A549 (cell line): ENCODE measurements at regions not wholly inside any gene's neighbourhood (a gene's known extent, or its start where the extent isn't known, plus 50 kb on each side); places are given as distances from the start of the nearest gene placed in this dataset.

ENCODE experiments used
- ATAC-seq, 2 experiments: fragments of 200-7000 bp in 1 of 2; fragments of >200 bp in 1 of 2; cut with Nextera tagmentation in 1 of 2; cut with Tn5 transposase in 1 of 2; 3 replicates each; pipeline versions ENCODE4 v1.8.0 to v1.9.1; 2018 to 2020; ENCODE audit warnings: mild to moderate bottlenecking in 1 of 2, moderate library complexity in 1 of 2
- CTCF ChIA-PET: fragments of 300-600 bp; sonication (Branson Sonifier 250); formaldehyde crosslinking; extraction: SDS; loops from one replicate; lab custom pipeline; 2021; ENCODE audit warnings: antibody characterized with exemption, inconsistent platforms; lab: Yijun Ruan, JAX
- POLR2A ChIA-PET: fragments of 350-600 bp; formaldehyde crosslinking; extraction: SDS; loops from one replicate; lab custom pipeline; 2021; ENCODE audit warnings: antibody characterized with exemption, inconsistent platforms; lab: Yijun Ruan, JAX
- DNase-seq, 2 experiments: peaks; one replicate each; pipeline versions ENCODE4 v3.0.0 to v3.0.0-alpha.2; 2011 to 2016; ENCODE audit warnings: low read depth in 1 of 2, low spot score in 1 of 2
- FAIRE-seq: peaks from 2 replicates; lab custom pipeline; 2011; peaks lifted over from hg19 to GRCh38; lab: Jason Lieb, UNC
- H3K27ac ChIP-seq, 2 experiments: fragments of >200 bp; sonication (Bioruptor Twin); formaldehyde crosslinking; 3 replicates each; pipeline ENCODE4 v1.5.1; 2016 to 2017
- H3K4me1 ChIP-seq: fragments of >200 bp; sonication (Bioruptor Twin); formaldehyde crosslinking; 3 replicates; pipeline ENCODE4 v1.6.1; 2016
- H3K4me2 ChIP-seq: fragments of >200 bp; sonication (Bioruptor Twin); formaldehyde crosslinking; 3 replicates; pipeline ENCODE4 v1.6.1; 2016
- H3K4me3 ChIP-seq: fragments of >200 bp; sonication (Bioruptor Twin); formaldehyde crosslinking; 3 replicates; pipeline ENCODE4 v1.5.1; 2016
- H3K9me3 ChIP-seq: fragments of >200 bp; sonication (Bioruptor Twin); formaldehyde crosslinking; 3 replicates; pipeline ENCODE4 v1.6.1; 2016
- BHLHE40 ChIP-seq: IDR thresholded peaks from 2 replicates; pipeline ENCODE4 v1.6.1; 2012; ENCODE audit warnings: low read depth, low read length, inconsistent platforms
- CBX8 ChIP-seq: fragments of 200-600 bp; sonication (generic); IDR thresholded peaks from 2 replicates; pipeline ENCODE4 v1.6.1; 2016
- EHF ChIP-seq: fragments of 250-450 bp; sonication (Bioruptor Pico); IDR thresholded peaks from 2 replicates; pipeline ENCODE4 v1.5.0; 2020; ENCODE audit warnings: mild to moderate bottlenecking
- EP300 ChIP-seq, 2 experiments: fragments of >200 bp; sonication (Bioruptor Twin); formaldehyde crosslinking; IDR thresholded peaks; 2 replicates in 1 of 2; 3 replicates in 1 of 2; pipeline ENCODE4 v1.6.1; 2016 to 2017
- FOSB ChIP-seq: fragments of 250-450 bp; sonication (Bioruptor Pico); IDR thresholded peaks from 2 replicates; pipeline ENCODE4 v1.5.0; 2020; ENCODE audit warnings: mild to moderate bottlenecking, moderate library complexity
- KDM5A ChIP-seq: fragments of 200-600 bp; sonication (generic); IDR thresholded peaks from 2 replicates; pipeline ENCODE4 v1.6.1; 2016; ENCODE audit warnings: antibody characterized with exemption, mild to moderate bottlenecking
- MAFK ChIP-seq: fragments of 450-650 bp; IDR thresholded peaks from 2 replicates; pipeline ENCODE4 v1.6.1; 2014; ENCODE audit not compliant: partially characterized antibody
- MYC ChIP-seq: IDR thresholded peaks from 2 replicates; pipeline ENCODE4 v1.6.1; 2012; ENCODE audit warnings: mild to moderate bottlenecking, inconsistent platforms, low read length, improper control_type of control experiment, borderline replicate concordance
- NPAS2 ChIP-seq: fragments of 250-450 bp; sonication (Bioruptor Pico); IDR thresholded peaks from 2 replicates; pipeline ENCODE4 v1.8.0; 2022; ENCODE audit warnings: mild to moderate bottlenecking, moderate library complexity, borderline replicate concordance
- PHF8 ChIP-seq: fragments of 200-600 bp; sonication (generic); IDR thresholded peaks from 2 replicates; pipeline ENCODE4 v1.6.1; 2016; ENCODE audit warnings: low read depth, mild to moderate bottlenecking, antibody characterized with exemption, moderate library complexity, borderline replicate concordance
- RCOR1 ChIP-seq: fragments of 150-350 bp; IDR thresholded peaks from 2 replicates; pipeline ENCODE4 v1.6.1; 2014; ENCODE audit warnings: antibody characterized with exemption, low read length, low read depth
- RFX5 ChIP-seq: fragments of 450-650 bp; IDR thresholded peaks from 2 replicates; pipeline ENCODE4 v1.7.1; 2014; ENCODE audit warnings: antibody characterized with exemption, mild to moderate bottlenecking, moderate library complexity
- RNF2 ChIP-seq: fragments of 200-600 bp; sonication (generic); IDR thresholded peaks from 2 replicates; pipeline ENCODE4 v1.6.1; 2016; ENCODE audit warnings: low read depth, mild to moderate bottlenecking, antibody characterized with exemption, moderate library complexity, borderline replicate concordance
- SREBF2 ChIP-seq: fragments of 450-650 bp; IDR thresholded peaks from 2 replicates; pipeline ENCODE4 v1.6.1; 2014; ENCODE audit warnings: mild to moderate bottlenecking, moderate library complexity
- TP53 ChIP-seq: fragments of 250-450 bp; sonication (Bioruptor Pico); IDR thresholded peaks from 2 replicates; pipeline ENCODE4 v1.5.0; 2021; ENCODE audit warnings: mild to moderate bottlenecking, moderate library complexity
- ZC3H11A ChIP-seq: fragments of 450-650 bp; IDR thresholded peaks from 2 replicates; pipeline ENCODE4 v1.6.1; 2014; ENCODE audit warnings: antibody characterized with exemption, mild to moderate bottlenecking
- ZFP36 ChIP-seq: fragments of 450-650 bp; IDR thresholded peaks from 2 replicates; pipeline ENCODE4 v1.6.1; 2014; ENCODE audit warnings: borderline replicate concordance; ENCODE audit not compliant: partially characterized antibody
- ZSCAN20 ChIP-seq: fragments of 250-450 bp; sonication (Bioruptor Pico); IDR thresholded peaks from 2 replicates; pipeline ENCODE4 v1.8.0; 2022; ENCODE audit warnings: mild to moderate bottlenecking, moderate library complexity
- WGBS: methylation state at CpG from one replicate; pipeline ENCODE4 v1.1.6; 2017; ENCODE audit errors: missing lambda C conversion rate; 5-methylcytosine and 5-hydroxymethylcytosine counted together
- TF ChIP-seq, protein P1 (sequence below): IDR thresholded peaks from 2 replicates; pipeline ENCODE4 v1.6.1; 2012
- TF ChIP-seq, protein P2 (sequence below): fragments of >200 bp; sonication (Bioruptor Twin); formaldehyde crosslinking; IDR thresholded peaks from 3 replicates; pipeline ENCODE4 v1.6.1; 2016
- TF ChIP-seq, protein P3 (sequence below): fragments of 200-600 bp; sonication (generic); IDR thresholded peaks from 2 replicates; pipeline ENCODE4 v1.6.1; 2016; ENCODE audit warnings: antibody characterized with exemption, mild to moderate bottlenecking, moderate library complexity
- TF ChIP-seq, protein P4 (sequence below): fragments of >200 bp; sonication (Bioruptor Twin); formaldehyde crosslinking; IDR thresholded peaks from 3 replicates; pipeline ENCODE4 v1.5.1; 2016

DNA sequence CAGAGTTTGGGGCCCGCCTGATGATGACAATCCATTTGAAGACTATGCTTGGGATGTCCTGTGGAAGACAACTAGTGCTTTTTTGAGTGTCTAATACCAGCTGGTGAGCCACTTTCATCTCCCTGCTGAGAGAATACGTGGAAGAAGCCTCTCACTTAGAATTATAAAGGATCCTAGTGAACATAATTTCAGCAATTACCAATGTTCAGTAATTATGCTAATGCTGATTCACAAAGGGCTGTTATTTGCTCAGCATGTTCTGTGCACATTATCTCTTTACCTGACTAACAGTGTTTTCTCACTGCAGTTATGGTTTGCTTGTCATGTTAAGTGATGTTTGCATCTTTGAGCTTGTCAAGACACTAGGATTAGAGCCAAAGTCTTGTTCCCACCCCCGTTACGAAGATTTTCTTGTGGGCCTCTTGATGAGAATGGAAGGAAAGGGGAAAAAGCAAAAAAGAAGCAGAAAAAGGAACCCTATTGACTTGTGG, 282.1 kb upstream of the CHD6 start:
- Histone ChIP-seq H3K4me2 (no peak overlapping the region), H3K9me3 (no peaks in the 10 kb centered on the region), H3K4me1 (no peaks in the 10 kb centered on the region)
- CTCF ChIA-PET: no interaction called here
- no peak for ATAC-seq
- no peak for DNase-seq
- TF ChIP-seq CBX8: no peak
- TF ChIP-seq MYC: no peak
- TF ChIP-seq TP53: no peak
- TF ChIP-seq EHF: no peak
- TF ChIP-seq EP300 (IDR thresholded peaks at IDR 0.05): no peak
- TF ChIP-seq, protein P1, sequence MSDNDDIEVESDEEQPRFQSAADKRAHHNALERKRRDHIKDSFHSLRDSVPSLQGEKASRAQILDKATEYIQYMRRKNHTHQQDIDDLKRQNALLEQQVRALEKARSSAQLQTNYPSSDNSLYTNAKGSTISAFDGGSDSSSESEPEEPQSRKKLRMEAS: no peak
- TF ChIP-seq, protein P2, sequence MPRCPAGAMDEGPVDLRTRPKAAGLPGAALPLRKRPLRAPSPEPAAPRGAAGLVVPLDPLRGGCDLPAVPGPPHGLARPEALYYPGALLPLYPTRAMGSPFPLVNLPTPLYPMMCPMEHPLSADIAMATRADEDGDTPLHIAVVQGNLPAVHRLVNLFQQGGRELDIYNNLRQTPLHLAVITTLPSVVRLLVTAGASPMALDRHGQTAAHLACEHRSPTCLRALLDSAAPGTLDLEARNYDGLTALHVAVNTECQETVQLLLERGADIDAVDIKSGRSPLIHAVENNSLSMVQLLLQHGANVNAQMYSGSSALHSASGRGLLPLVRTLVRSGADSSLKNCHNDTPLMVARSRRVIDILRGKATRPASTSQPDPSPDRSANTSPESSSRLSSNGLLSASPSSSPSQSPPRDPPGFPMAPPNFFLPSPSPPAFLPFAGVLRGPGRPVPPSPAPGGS: no peak
- no peak for TF ChIP-seq ZFP36
- TF ChIP-seq PHF8: no peak
- no peak for TF ChIP-seq RFX5
- no peak for TF ChIP-seq NPAS2
- no peak for TF ChIP-seq KDM5A
- no peak for TF ChIP-seq ZSCAN20 (CRISPR knock-in tag)
- TF ChIP-seq RNF2: no peak
- no peak for TF ChIP-seq BHLHE40
- TF ChIP-seq, all 56 proteins: peak for 0
- no peak for FAIRE-seq
- no peak overlapping the region for H3K27ac ChIP-seq
- POLR2A ChIA-PET: no interaction called here
- no peak overlapping the region for H3K4me3 ChIP-seq
- WGBS: 2% methylated on average over 4 of the region's 4 CpGs

DNA sequence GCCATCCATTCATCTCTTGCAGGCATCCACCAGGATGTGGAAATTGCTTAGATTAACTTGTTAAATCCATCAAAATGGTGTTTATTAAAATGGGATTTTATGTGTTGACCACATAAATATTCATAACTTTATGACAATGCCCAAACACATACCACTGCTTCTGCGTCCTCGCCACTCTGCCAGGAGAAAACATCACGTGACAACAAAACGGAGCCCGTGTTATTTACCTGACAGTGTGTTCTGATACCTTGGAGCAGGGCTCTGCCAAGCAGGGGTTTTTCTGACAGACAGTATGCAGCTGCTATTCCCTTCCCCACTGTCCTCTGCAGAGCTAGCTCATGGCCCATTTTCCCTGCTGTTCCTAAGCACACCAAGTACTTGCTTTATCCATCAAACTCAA, 279.5 kb upstream of the CHD6 start:
- POLR2A ChIA-PET: no interaction called here
- 0% methylated on average over 5 of the region's 5 CpGs for WGBS
- DNase-seq (no peak), FAIRE-seq (no peak), ATAC-seq (no peak)
- no peak overlapping the region for H3K27ac ChIP-seq
- TF ChIP-seq, protein P3, sequence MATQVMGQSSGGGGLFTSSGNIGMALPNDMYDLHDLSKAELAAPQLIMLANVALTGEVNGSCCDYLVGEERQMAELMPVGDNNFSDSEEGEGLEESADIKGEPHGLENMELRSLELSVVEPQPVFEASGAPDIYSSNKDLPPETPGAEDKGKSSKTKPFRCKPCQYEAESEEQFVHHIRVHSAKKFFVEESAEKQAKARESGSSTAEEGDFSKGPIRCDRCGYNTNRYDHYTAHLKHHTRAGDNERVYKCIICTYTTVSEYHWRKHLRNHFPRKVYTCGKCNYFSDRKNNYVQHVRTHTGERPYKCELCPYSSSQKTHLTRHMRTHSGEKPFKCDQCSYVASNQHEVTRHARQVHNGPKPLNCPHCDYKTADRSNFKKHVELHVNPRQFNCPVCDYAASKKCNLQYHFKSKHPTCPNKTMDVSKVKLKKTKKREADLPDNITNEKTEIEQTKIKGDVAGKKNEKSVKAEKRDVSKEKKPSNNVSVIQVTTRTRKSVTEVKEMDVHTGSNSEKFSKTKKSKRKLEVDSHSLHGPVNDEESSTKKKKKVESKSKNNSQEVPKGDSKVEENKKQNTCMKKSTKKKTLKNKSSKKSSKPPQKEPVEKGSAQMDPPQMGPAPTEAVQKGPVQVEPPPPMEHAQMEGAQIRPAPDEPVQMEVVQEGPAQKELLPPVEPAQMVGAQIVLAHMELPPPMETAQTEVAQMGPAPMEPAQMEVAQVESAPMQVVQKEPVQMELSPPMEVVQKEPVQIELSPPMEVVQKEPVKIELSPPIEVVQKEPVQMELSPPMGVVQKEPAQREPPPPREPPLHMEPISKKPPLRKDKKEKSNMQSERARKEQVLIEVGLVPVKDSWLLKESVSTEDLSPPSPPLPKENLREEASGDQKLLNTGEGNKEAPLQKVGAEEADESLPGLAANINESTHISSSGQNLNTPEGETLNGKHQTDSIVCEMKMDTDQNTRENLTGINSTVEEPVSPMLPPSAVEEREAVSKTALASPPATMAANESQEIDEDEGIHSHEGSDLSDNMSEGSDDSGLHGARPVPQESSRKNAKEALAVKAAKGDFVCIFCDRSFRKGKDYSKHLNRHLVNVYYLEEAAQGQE: no peak
- TF ChIP-seq ZC3H11A (no peak), EP300 (IDR thresholded peaks at IDR 0.05) (no peak), PHF8 (no peak), RFX5 (no peak), FOSB (no peak), RCOR1 (no peak), MYC (no peak), MAFK (no peak), SREBF2 (no peak)
- TF ChIP-seq, protein P4, sequence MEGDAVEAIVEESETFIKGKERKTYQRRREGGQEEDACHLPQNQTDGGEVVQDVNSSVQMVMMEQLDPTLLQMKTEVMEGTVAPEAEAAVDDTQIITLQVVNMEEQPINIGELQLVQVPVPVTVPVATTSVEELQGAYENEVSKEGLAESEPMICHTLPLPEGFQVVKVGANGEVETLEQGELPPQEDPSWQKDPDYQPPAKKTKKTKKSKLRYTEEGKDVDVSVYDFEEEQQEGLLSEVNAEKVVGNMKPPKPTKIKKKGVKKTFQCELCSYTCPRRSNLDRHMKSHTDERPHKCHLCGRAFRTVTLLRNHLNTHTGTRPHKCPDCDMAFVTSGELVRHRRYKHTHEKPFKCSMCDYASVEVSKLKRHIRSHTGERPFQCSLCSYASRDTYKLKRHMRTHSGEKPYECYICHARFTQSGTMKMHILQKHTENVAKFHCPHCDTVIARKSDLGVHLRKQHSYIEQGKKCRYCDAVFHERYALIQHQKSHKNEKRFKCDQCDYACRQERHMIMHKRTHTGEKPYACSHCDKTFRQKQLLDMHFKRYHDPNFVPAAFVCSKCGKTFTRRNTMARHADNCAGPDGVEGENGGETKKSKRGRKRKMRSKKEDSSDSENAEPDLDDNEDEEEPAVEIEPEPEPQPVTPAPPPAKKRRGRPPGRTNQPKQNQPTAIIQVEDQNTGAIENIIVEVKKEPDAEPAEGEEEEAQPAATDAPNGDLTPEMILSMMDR: no peak
- CTCF ChIA-PET: no interaction called here
- no peak overlapping the region for H3K4me3 ChIP-seq
- H3K4me1 ChIP-seq: no peaks in the 10 kb centered on the region
- H3K9me3 ChIP-seq: no peaks in the 10 kb centered on the region
- no peak overlapping the region for H3K4me2 ChIP-seq
